Esophagus muscularis mucosa (tissue), 4 donors: ENCODE measurements at regions not wholly inside any gene's neighbourhood (a gene's known extent, or its start where the extent isn't known, plus 50 kb on each side); places are given as distances from the start of the nearest gene placed in this dataset.

ENCODE experiments used
- DNase-seq: peaks from one replicate; pipeline ENCODE4 v3.0.0-alpha.2; 2017; ENCODE audit errors: extremely low spot score
- H3K27ac ChIP-seq, 4 donors: fragments of 200-600 bp; sonication (generic); replicated peaks in 1 of 4; 1 replicate in 3 of 4; 2 replicates in 1 of 4; pipeline ENCODE4 v1.5.1; 2016 to 2019; ENCODE audit warnings: mild to moderate bottlenecking in 1 of 4
- H3K27me3 ChIP-seq, 4 donors: fragments of 200-600 bp; sonication (generic); one replicate each; pipeline versions ENCODE4 v1.5.1 to v1.6.0; 2016 to 2019
- H3K36me3 ChIP-seq, 4 donors: fragments of 200-600 bp; sonication (generic); one replicate each; pipeline ENCODE4 v1.5.1; 2016 to 2019
- H3K4me1 ChIP-seq, 4 donors: fragments of 200-600 bp; sonication (generic); one replicate each; pipeline ENCODE4 v1.5.1; 2016 to 2019
- H3K4me3 ChIP-seq, 4 donors: fragments of 200-600 bp; sonication (generic); 1 replicate in 2 of 4; 2 replicates in 2 of 4; pipeline ENCODE4 v1.5.1; 2016 to 2019; ENCODE audit warnings: mild to moderate bottlenecking in 4 of 4, moderate library complexity in 1 of 4
- H3K9me3 ChIP-seq, 4 donors: fragments of 200-600 bp; sonication (generic); 1 replicate in 3 of 4; 2 replicates in 1 of 4; pipeline ENCODE4 v1.5.1; 2016 to 2019
- EP300 ChIP-seq: sonication (generic); formaldehyde crosslinking; IDR thresholded peaks from one replicate; pipeline ENCODE4 v1.6.1; 2017; ENCODE audit warnings: antibody characterized with exemption
- POLR2A ChIP-seq: fragments of 450-650 bp; IDR thresholded peaks from one replicate; pipeline ENCODE4 v1.6.1; 2017; ENCODE audit warnings: antibody characterized with exemption, moderate library complexity, mild to moderate bottlenecking, low read depth
- POLR2AphosphoS5 ChIP-seq, 2 donors: sonication (generic); formaldehyde crosslinking; IDR thresholded peaks; one replicate each; pipeline ENCODE4 v1.6.1; 2017; ENCODE audit warnings: antibody characterized with exemption in 2 of 2
- WGBS: methylation state at CpG from one replicate; pipeline ENCODE4 v1.1.5; 2018; 5-methylcytosine and 5-hydroxymethylcytosine counted together
- intact Hi-C: fragments of 100-400 bp; cut with DNase I; formaldehyde crosslinking; loops from one replicate; pipeline ENCODE4 v1.15.1; 2023
- TF ChIP-seq, protein P1 (sequence below), 3 experiments: fragments of 200-600 bp in 2 of 3; fragments of 450-650 bp in 1 of 3; sonication (generic) in 2 of 3; IDR thresholded peaks; one replicate each; pipeline ENCODE4 v1.5.1; 2017 to 2019; ENCODE audit warnings: antibody characterized with exemption in 3 of 3, mild to moderate bottlenecking in 2 of 3, moderate library complexity in 1 of 3

DNA sequence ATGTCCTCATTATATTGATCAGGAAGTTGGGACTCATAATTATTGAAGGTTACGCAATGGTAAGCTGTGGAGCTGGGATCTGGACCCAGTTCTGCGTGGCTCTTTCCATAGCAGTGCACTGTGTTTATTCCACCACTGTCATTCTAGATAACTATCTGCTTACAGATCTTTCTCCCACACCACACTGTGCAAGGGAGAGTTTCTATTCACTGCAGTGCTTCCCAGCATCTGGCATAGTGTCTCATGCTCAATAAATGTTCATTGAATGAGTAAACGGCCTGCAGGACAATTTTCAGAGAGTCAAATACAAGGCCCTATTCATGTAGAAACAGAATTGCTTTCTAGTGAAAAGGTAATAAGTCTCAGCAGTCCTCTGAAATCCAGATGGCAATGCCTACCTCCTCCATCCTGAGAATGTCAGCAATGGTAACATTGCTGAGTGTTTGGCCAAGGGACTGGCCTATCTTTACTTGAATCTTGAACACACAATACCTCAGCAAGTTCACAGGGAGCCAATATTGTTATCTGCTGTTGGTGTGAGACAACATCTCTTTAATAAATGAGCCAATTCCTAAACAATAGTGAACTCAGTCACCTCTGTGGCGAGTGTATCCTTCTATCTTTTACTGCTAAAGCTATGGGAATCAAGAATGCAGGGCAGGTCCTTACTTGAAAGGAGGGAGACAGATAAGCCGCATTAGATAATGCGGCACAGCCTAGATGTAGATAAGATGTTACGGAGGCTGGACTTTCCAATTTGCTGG is 332.4 kb upstream of the PRICKLE1 start:
- 77% methylated on average over 7 of the region's 7 CpGs for WGBS
- TF ChIP-seq POLR2AphosphoS5 (IDR thresholded peaks at IDR 0.05) (no peak), EP300 (no peak), POLR2A (no peak)
- TF ChIP-seq, protein P1, sequence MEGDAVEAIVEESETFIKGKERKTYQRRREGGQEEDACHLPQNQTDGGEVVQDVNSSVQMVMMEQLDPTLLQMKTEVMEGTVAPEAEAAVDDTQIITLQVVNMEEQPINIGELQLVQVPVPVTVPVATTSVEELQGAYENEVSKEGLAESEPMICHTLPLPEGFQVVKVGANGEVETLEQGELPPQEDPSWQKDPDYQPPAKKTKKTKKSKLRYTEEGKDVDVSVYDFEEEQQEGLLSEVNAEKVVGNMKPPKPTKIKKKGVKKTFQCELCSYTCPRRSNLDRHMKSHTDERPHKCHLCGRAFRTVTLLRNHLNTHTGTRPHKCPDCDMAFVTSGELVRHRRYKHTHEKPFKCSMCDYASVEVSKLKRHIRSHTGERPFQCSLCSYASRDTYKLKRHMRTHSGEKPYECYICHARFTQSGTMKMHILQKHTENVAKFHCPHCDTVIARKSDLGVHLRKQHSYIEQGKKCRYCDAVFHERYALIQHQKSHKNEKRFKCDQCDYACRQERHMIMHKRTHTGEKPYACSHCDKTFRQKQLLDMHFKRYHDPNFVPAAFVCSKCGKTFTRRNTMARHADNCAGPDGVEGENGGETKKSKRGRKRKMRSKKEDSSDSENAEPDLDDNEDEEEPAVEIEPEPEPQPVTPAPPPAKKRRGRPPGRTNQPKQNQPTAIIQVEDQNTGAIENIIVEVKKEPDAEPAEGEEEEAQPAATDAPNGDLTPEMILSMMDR (IDR thresholded peaks at IDR 0.05) = no peak
- no peaks in the 10 kb centered on the region for H3K9me3 ChIP-seq
- peaks cover 0 to 12% (median 10%) of the 10 kb centered on the region in 4 donors for H3K4me1 ChIP-seq
- H3K4me3 ChIP-seq = no peak overlapping the region
- H3K27me3 ChIP-seq = no peaks in the 10 kb centered on the region
- no peak overlapping the region for H3K27ac ChIP-seq
- DNase-seq = no peak
- no peaks in the 10 kb centered on the region for H3K36me3 ChIP-seq
- intact Hi-C loops = no loop called here

GRCh38 chr12:42919691-42920090 is 330.1 kb upstream of the PRICKLE1 start:
- WGBS = 70% methylated on average over 1 of the region's 1 CpG
- Histone ChIP-seq H3K4me1 (peaks cover 0 to 12% (median 10%) of the 10 kb centered on the region in 4 donors), H3K27me3 (no peaks in the 10 kb centered on the region), H3K27ac (no peak overlapping the region), H3K4me3 (no peak overlapping the region), H3K36me3 (no peaks in the 10 kb centered on the region), H3K9me3 (no peaks in the 10 kb centered on the region)
- DNase-seq = no peak
- TF ChIP-seq POLR2A = no peak
- TF ChIP-seq POLR2AphosphoS5 (IDR thresholded peaks at IDR 0.05) = no peak
- no peak for TF ChIP-seq EP300
- TF ChIP-seq, protein P1 (IDR thresholded peaks at IDR 0.05) = no peak
- intact Hi-C loops = no loop called here

- Histone ChIP-seq H3K9me3 (no peaks in the 10 kb centered on the region), H3K4me3 (no peak overlapping the region), H3K27ac (no peak overlapping the region), H3K36me3 (no peaks in the 10 kb centered on the region), H3K27me3 (no peaks in the 10 kb centered on the region), H3K4me1 (peaks cover 0 to 11% (median 8%) of the 10 kb centered on the region in 4 donors)
- DNase-seq = no peak
- 62% methylated on average over 3 of the region's 3 CpGs for WGBS
- TF ChIP-seq EP300 (no peak), POLR2A (no peak), POLR2AphosphoS5 (IDR thresholded peaks at IDR 0.05) (no peak)
- TF ChIP-seq, protein P1 (IDR thresholded peaks at IDR 0.05) = no peak
- intact Hi-C loops = no loop called here
These were observed 328.9 kb upstream of the PRICKLE1 start for GRCh38 chr12:42918443-42918842.

GRCh38 chr12:42916143-42916542 is 326.6 kb upstream of the PRICKLE1 start:
- H3K4me3 ChIP-seq = no peak overlapping the region
- no peak overlapping the region for H3K27ac ChIP-seq
- intact Hi-C loops = no loop called here

More at GRCh38 chr12:42916143-42916542, 326.6 kb upstream of the PRICKLE1 start:
- 63% methylated on average over 3 of the region's 3 CpGs for WGBS
- Histone ChIP-seq H3K9me3 (no peaks in the 10 kb centered on the region), H3K36me3 (no peaks in the 10 kb centered on the region), H3K27me3 (no peaks in the 10 kb centered on the region), H3K4me1 (no peaks in the 10 kb centered on the region)
- TF ChIP-seq, protein P1 (IDR thresholded peaks at IDR 0.05) = no peak
- TF ChIP-seq POLR2A (no peak), POLR2AphosphoS5 (IDR thresholded peaks at IDR 0.05) (no peak), EP300 (no peak)
- DNase-seq = no peak
